ENCODE measurements at regions not wholly inside any gene's neighbourhood (a gene's known extent, or its start where the extent isn't known, plus 50 kb on each side); places are given as distances from the start of the nearest gene placed in this dataset.

- ATAC-seq (no peak), DNase-seq (ENCODE audit: low spot score) (no peak)
- Mint-ChIP-seq H3K4me3 (no peak overlapping the region), H3K27ac (no peak overlapping the region), H3K27me3 (ENCODE audit: insufficient read depth, low read depth, poor library complexity) (peaks cover 1% of the 10 kb centered on the region), H3K4me1 (peaks cover 4% of the 10 kb centered on the region; the same call in 1 of the 3 replicates), H3K36me3 (ENCODE audit: low read depth) (no peaks in the 10 kb centered on the region), H3K9me3 (peaks cover 12% of the 10 kb centered on the region)
- H3K79me2 ChIP-seq (replicated peaks; ENCODE audit: insufficient read depth): no peaks in the 10 kb centered on the region
- H4K20me1 ChIP-seq (replicated peaks; ENCODE audit: insufficient read depth): no peaks in the 10 kb centered on the region
- no peaks in the 10 kb centered on the region for H3K27me3 ChIP-seq (ENCODE audit: insufficient read depth)
- peaks cover 2% of the 10 kb centered on the region; the same call in 1 of the 2 replicates for H3K9me2 ChIP-seq (ENCODE audit: insufficient read depth)
- no peak overlapping the region for H2AFZ ChIP-seq
- TF ChIP-seq, protein P1, sequence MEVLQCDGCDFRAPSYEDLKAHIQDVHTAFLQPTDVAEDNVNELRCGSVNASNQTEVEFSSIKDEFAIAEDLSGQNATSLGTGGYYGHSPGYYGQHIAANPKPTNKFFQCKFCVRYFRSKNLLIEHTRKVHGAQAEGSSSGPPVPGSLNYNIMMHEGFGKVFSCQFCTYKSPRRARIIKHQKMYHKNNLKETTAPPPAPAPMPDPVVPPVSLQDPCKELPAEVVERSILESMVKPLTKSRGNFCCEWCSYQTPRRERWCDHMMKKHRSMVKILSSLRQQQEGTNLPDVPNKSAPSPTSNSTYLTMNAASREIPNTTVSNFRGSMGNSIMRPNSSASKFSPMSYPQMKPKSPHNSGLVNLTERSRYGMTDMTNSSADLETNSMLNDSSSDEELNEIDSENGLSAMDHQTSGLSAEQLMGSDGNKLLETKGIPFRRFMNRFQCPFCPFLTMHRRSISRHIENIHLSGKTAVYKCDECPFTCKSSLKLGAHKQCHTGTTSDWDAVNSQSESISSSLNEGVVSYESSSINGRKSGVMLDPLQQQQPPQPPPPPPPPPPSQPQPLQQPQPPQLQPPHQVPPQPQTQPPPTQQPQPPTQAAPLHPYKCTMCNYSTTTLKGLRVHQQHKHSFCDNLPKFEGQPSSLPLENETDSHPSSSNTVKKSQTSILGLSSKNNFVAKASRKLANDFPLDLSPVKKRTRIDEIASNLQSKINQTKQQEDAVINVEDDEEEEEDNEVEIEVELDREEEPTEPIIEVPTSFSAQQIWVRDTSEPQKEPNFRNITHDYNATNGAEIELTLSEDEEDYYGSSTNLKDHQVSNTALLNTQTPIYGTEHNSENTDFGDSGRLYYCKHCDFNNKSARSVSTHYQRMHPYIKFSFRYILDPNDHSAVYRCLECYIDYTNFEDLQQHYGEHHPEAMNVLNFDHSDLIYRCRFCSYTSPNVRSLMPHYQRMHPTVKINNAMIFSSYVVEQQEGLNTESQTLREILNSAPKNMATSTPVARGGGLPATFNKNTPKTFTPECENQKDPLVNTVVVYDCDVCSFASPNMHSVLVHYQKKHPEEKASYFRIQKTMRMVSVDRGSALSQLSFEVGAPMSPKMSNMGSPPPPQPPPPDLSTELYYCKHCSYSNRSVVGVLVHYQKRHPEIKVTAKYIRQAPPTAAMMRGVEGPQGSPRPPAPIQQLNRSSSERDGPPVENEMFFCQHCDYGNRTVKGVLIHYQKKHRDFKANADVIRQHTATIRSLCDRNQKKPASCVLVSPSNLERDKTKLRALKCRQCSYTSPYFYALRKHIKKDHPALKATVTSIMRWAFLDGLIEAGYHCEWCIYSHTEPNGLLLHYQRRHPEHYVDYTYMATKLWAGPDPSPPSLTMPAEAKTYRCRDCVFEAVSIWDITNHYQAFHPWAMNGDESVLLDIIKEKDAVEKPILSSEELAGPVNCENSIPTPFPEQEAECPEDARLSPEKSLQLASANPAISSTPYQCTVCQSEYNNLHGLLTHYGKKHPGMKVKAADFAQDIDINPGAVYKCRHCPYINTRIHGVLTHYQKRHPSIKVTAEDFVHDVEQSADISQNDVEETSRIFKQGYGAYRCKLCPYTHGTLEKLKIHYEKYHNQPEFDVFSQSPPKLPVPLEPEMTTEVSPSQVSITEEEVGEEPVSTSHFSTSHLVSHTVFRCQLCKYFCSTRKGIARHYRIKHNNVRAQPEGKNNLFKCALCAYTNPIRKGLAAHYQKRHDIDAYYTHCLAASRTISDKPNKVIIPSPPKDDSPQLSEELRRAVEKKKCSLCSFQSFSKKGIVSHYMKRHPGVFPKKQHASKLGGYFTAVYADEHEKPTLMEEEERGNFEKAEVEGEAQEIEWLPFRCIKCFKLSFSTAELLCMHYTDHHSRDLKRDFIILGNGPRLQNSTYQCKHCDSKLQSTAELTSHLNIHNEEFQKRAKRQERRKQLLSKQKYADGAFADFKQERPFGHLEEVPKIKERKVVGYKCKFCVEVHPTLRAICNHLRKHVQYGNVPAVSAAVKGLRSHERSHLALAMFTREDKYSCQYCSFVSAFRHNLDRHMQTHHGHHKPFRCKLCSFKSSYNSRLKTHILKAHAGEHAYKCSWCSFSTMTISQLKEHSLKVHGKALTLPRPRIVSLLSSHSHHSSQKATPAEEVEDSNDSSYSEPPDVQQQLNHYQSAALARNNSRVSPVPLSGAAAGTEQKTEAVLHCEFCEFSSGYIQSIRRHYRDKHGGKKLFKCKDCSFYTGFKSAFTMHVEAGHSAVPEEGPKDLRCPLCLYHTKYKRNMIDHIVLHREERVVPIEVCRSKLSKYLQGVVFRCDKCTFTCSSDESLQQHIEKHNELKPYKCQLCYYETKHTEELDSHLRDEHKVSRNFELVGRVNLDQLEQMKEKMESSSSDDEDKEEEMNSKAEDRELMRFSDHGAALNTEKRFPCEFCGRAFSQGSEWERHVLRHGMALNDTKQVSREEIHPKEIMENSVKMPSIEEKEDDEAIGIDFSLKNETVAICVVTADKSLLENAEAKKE (CRISPR knock-in tag; IDR thresholded peaks at IDR 0.05): no peak
- TF ChIP-seq ZNF114 (CRISPR knock-in tag; IDR thresholded peaks at IDR 0.05) (no peak), CREB1 (CRISPR knock-in tag; IDR thresholded peaks at IDR 0.05; ENCODE audit: low read depth) (no peak)
- TF ChIP-seq, protein P2, sequence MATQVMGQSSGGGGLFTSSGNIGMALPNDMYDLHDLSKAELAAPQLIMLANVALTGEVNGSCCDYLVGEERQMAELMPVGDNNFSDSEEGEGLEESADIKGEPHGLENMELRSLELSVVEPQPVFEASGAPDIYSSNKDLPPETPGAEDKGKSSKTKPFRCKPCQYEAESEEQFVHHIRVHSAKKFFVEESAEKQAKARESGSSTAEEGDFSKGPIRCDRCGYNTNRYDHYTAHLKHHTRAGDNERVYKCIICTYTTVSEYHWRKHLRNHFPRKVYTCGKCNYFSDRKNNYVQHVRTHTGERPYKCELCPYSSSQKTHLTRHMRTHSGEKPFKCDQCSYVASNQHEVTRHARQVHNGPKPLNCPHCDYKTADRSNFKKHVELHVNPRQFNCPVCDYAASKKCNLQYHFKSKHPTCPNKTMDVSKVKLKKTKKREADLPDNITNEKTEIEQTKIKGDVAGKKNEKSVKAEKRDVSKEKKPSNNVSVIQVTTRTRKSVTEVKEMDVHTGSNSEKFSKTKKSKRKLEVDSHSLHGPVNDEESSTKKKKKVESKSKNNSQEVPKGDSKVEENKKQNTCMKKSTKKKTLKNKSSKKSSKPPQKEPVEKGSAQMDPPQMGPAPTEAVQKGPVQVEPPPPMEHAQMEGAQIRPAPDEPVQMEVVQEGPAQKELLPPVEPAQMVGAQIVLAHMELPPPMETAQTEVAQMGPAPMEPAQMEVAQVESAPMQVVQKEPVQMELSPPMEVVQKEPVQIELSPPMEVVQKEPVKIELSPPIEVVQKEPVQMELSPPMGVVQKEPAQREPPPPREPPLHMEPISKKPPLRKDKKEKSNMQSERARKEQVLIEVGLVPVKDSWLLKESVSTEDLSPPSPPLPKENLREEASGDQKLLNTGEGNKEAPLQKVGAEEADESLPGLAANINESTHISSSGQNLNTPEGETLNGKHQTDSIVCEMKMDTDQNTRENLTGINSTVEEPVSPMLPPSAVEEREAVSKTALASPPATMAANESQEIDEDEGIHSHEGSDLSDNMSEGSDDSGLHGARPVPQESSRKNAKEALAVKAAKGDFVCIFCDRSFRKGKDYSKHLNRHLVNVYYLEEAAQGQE (IDR thresholded peaks at IDR 0.05; ENCODE audit: unreplicated experiment): no peak
- no peak overlapping the region for H3K4me2 ChIP-seq
- no peaks in the 10 kb centered on the region for H3F3A ChIP-seq (replicated peaks; ENCODE audit: low read depth)
- H3K4me1 ChIP-seq (ENCODE audit: insufficient read depth): no peaks in the 10 kb centered on the region
- H3K36me3 ChIP-seq (ENCODE audit: insufficient read depth): no peaks in the 10 kb centered on the region
- no peak overlapping the region for H3K27ac ChIP-seq (ENCODE audit: low read depth)
- H3K4me3 ChIP-seq: no peak overlapping the region
Observed at GRCh38 chr13:85255978-85256377, 543.2 kb downstream of the SLITRK6 start.
